GM23338 (cell line): ENCODE measurements at regions not wholly inside any gene's neighbourhood (a gene's known extent, or its start where the extent isn't known, plus 50 kb on each side); places are given as distances from the start of the nearest gene placed in this dataset.

ENCODE experiments used
- ATAC-seq: fragments of 200-7000 bp; cut with Tn5 transposase; 3 replicates; pipeline ENCODE4 v1.9.1; 2020
- DNase-seq: peaks from one replicate; pipeline ENCODE4 v3.0.0-alpha.2; 2015; ENCODE audit warnings: low spot score
- H2AFZ ChIP-seq: fragments of 200-600 bp; sonication (generic); 2 replicates; pipeline ENCODE4 v1.8.0; 2016; ENCODE audit warnings: antibody characterized with exemption, mild to moderate bottlenecking, moderate library complexity
- H3F3A ChIP-seq: fragments of 200-600 bp; sonication (generic); replicated peaks from 2 replicates; pipeline ENCODE4 v1.8.0; 2017; ENCODE audit warnings: antibody characterized with exemption, mixed run types, low read depth
- H3K27ac ChIP-seq: fragments of 200-600 bp; sonication (generic); 2 replicates; pipeline ENCODE4 v1.6.1; 2016; ENCODE audit warnings: low read depth
- H3K27me3 ChIP-seq: fragments of 200-600 bp; sonication (generic); 2 replicates; pipeline ENCODE4 v1.8.0; 2016; ENCODE audit warnings: mild to moderate bottlenecking, mixed run types, moderate library complexity; ENCODE audit not compliant: insufficient read depth
- H3K36me3 ChIP-seq: fragments of 200-600 bp; sonication (generic); 2 replicates; pipeline ENCODE4 v1.8.0; 2016; ENCODE audit warnings: mild to moderate bottlenecking; ENCODE audit not compliant: insufficient read depth
- H3K4me1 ChIP-seq: fragments of 200-600 bp; sonication (generic); 2 replicates; pipeline ENCODE4 v1.8.0; 2016; ENCODE audit warnings: mild to moderate bottlenecking, moderate library complexity; ENCODE audit not compliant: insufficient read depth
- H3K4me2 ChIP-seq: fragments of 200-600 bp; sonication (generic); 2 replicates; pipeline ENCODE4 v1.7.1; 2017; ENCODE audit warnings: mixed run types
- H3K4me3 ChIP-seq: fragments of 200-600 bp; sonication (generic); 2 replicates; pipeline ENCODE4 v1.6.1; 2016; ENCODE audit warnings: mixed run types
- H3K79me2 ChIP-seq: fragments of 200-600 bp; sonication (generic); replicated peaks from 2 replicates; pipeline ENCODE4 v1.8.0; 2017; ENCODE audit warnings: mild to moderate bottlenecking; ENCODE audit not compliant: insufficient read depth
- H3K9me2 ChIP-seq: fragments of 200-600 bp; sonication (generic); 2 replicates; pipeline ENCODE4 v1.8.0; 2017; ENCODE audit not compliant: insufficient read depth
- H4K20me1 ChIP-seq: fragments of 200-600 bp; sonication (generic); replicated peaks from 2 replicates; pipeline ENCODE4 v1.8.0; 2017; ENCODE audit warnings: mild to moderate bottlenecking; ENCODE audit not compliant: insufficient read depth
- H3K27ac Mint-ChIP-seq: 2 replicates; pipeline ENCODE4 v1.8.0; 2020; ENCODE audit warnings: inconsistent platforms, mild to moderate bottlenecking, moderate library complexity, mixed read lengths
- H3K27me3 Mint-ChIP-seq: 3 replicates; pipeline ENCODE4 v1.8.0; 2022; ENCODE audit warnings: low read depth, mild to moderate bottlenecking, moderate library complexity, mixed read lengths, inconsistent platforms; ENCODE audit not compliant: insufficient read depth, poor library complexity
- H3K36me3 Mint-ChIP-seq: 3 replicates; pipeline ENCODE4 v1.8.0; 2021; ENCODE audit warnings: low read depth, mild to moderate bottlenecking, inconsistent platforms, moderate library complexity, mixed read lengths
- H3K4me1 Mint-ChIP-seq: 3 replicates; pipeline ENCODE4 v1.8.0; 2020; ENCODE audit warnings: mild to moderate bottlenecking, inconsistent platforms, mixed read lengths
- H3K4me3 Mint-ChIP-seq: 3 replicates; pipeline ENCODE4 v1.8.0; 2021; ENCODE audit warnings: moderate library complexity, mild to moderate bottlenecking, inconsistent platforms, mixed read lengths
- H3K9me3 Mint-ChIP-seq: 3 replicates; pipeline ENCODE4 v1.8.0; 2020; ENCODE audit warnings: moderate library complexity, mild to moderate bottlenecking, inconsistent platforms, mixed read lengths
- CREB1 ChIP-seq: fragments of 250-450 bp; sonication (Bioruptor Pico); IDR thresholded peaks from 2 replicates; pipeline ENCODE4 v1.5.0; 2020; ENCODE audit warnings: low read depth, mild to moderate bottlenecking, moderate library complexity
- EZH2 ChIP-seq: fragments of 200-600 bp; sonication (generic); IDR thresholded peaks from one replicate; pipeline ENCODE4 v1.8.0; 2017; ENCODE audit warnings: antibody characterized with exemption, mild to moderate bottlenecking, low read depth; ENCODE audit not compliant: unreplicated experiment
- EZH2phosphoT487 ChIP-seq: fragments of 200-600 bp; sonication (generic); IDR thresholded peaks from one replicate; pipeline ENCODE4 v1.8.1; 2018; ENCODE audit warnings: antibody characterized with exemption; ENCODE audit not compliant: unreplicated experiment
- JUNB ChIP-seq: IDR thresholded peaks from one replicate; pipeline ENCODE4 v1.6.1; 2016; ENCODE audit warnings: antibody characterized with exemption; ENCODE audit not compliant: unreplicated experiment
- NANOG ChIP-seq: IDR thresholded peaks from 2 replicates; pipeline ENCODE4 v1.6.1; 2016; ENCODE audit warnings: antibody characterized with exemption, borderline replicate concordance
- POLR2AphosphoS5 ChIP-seq: IDR thresholded peaks from 2 replicates; pipeline ENCODE4 v1.6.1; 2016; ENCODE audit warnings: antibody characterized with exemption, low read depth
- STAT1 ChIP-seq: IDR thresholded peaks from one replicate; pipeline ENCODE4 v1.6.1; 2016; ENCODE audit warnings: antibody characterized with exemption; ENCODE audit not compliant: unreplicated experiment
- ZNF114 ChIP-seq: fragments of 250-450 bp; sonication (Bioruptor Pico); IDR thresholded peaks from 2 replicates; pipeline ENCODE4 v1.5.0; 2020; ENCODE audit warnings: mild to moderate bottlenecking, moderate library complexity
- ZNF331 ChIP-seq: fragments of 250-450 bp; sonication (Bioruptor Pico); IDR thresholded peaks from 2 replicates; pipeline ENCODE4 v1.5.0; 2020; ENCODE audit warnings: low read depth, mild to moderate bottlenecking, moderate library complexity
- TF ChIP-seq, protein P1 (sequence below): IDR thresholded peaks from 2 replicates; pipeline ENCODE4 v1.6.1; 2016; ENCODE audit warnings: antibody characterized with exemption
- TF ChIP-seq, protein P2 (sequence below): IDR thresholded peaks from one replicate; pipeline ENCODE4 v1.6.1; 2018; ENCODE audit warnings: antibody characterized with exemption; ENCODE audit not compliant: unreplicated experiment
- TF ChIP-seq, protein P3 (sequence below), 2 experiments: fragments of 200-600 bp in 1 of 2; sonication (generic) in 1 of 2; conservative IDR thresholded peaks; 2 replicates each; pipeline versions ENCODE4 v1.5.1 to v1.6.1; 2016 to 2017; ENCODE audit warnings: antibody characterized with exemption in 2 of 2, low read depth in 2 of 2, mild to moderate bottlenecking in 2 of 2, moderate library complexity in 1 of 2

DNA sequence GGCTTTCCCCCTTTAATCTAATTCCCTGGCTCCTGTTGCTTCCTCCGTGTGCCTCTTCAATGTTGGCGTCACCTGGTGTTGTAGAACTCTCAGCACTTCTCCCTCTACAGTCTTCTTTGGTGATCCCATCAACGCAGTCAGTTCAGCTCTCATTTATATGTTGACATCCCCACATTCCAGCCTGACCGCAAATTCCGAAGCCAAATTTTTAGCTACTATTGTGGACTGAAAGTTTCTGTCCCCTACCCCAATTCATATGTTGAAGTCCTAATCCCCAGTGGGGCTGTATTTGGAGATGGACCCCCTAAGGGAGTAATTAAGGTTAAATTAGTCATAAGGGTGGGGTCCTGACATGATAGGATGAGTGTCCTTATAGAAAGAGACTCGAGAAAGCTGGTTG lies 210.6 kb upstream of the ADAMTSL1 start (continued):
- TF ChIP-seq, protein P1, sequence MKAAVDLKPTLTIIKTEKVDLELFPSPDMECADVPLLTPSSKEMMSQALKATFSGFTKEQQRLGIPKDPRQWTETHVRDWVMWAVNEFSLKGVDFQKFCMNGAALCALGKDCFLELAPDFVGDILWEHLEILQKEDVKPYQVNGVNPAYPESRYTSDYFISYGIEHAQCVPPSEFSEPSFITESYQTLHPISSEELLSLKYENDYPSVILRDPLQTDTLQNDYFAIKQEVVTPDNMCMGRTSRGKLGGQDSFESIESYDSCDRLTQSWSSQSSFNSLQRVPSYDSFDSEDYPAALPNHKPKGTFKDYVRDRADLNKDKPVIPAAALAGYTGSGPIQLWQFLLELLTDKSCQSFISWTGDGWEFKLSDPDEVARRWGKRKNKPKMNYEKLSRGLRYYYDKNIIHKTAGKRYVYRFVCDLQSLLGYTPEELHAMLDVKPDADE: no peak

DNA sequence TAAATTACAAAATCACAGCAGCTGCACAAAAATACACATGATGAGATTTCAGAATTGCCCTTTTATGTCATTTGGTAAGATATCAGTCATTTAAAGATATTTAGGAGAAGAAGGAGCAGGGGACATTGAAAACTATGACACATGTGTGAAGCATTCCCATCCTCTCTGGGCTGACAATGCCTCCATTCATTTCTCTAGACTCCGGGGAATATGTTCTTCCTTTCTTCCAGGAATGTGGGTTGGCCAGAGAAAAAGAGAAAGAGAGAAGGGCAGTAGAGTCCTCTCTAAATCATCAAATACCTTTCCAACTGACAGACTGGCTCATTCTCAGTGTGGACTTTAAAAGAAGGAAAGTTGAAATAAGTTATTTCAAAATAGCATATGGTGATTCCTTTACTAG lies 205.6 kb upstream of the ADAMTSL1 start:
- H3K36me3 Mint-ChIP-seq: peaks cover 4% of the 10 kb centered on the region; the same call in 2 of the 3 replicates
- Histone ChIP-seq H3K27ac (no peak overlapping the region), H3K4me2 (no peak overlapping the region), H3K79me2 (no peaks in the 10 kb centered on the region), H3K4me1 (peaks cover 3% of the 10 kb centered on the region; the same call in 1 of the 2 replicates), H3K9me2 (peaks cover 5% of the 10 kb centered on the region; the same call in 1 of the 2 replicates), H3K4me3 (no peak overlapping the region), H3F3A (no peaks in the 10 kb centered on the region), H3K36me3 (no peaks in the 10 kb centered on the region), H4K20me1 (no peaks in the 10 kb centered on the region), H2AFZ (no peak overlapping the region), H3K27me3 (no peaks in the 10 kb centered on the region)
- H3K4me1 Mint-ChIP-seq: peaks cover 2% of the 10 kb centered on the region
- H3K27me3 Mint-ChIP-seq: peaks cover under 1% of the 10 kb centered on the region
- no peak for ATAC-seq
- H3K4me3 Mint-ChIP-seq: no peak overlapping the region
- H3K9me3 Mint-ChIP-seq: peaks cover 9% of the 10 kb centered on the region
- no peak overlapping the region for H3K27ac Mint-ChIP-seq
- DNase-seq: peak; percentile 32
- TF ChIP-seq POLR2AphosphoS5: no peak
- TF ChIP-seq EZH2: no peak
- TF ChIP-seq EZH2phosphoT487: no peak
- TF ChIP-seq JUNB: no peak
- TF ChIP-seq CREB1 (CRISPR knock-in tag): no peak
- TF ChIP-seq, protein P1: no peak
- TF ChIP-seq, protein P2, sequence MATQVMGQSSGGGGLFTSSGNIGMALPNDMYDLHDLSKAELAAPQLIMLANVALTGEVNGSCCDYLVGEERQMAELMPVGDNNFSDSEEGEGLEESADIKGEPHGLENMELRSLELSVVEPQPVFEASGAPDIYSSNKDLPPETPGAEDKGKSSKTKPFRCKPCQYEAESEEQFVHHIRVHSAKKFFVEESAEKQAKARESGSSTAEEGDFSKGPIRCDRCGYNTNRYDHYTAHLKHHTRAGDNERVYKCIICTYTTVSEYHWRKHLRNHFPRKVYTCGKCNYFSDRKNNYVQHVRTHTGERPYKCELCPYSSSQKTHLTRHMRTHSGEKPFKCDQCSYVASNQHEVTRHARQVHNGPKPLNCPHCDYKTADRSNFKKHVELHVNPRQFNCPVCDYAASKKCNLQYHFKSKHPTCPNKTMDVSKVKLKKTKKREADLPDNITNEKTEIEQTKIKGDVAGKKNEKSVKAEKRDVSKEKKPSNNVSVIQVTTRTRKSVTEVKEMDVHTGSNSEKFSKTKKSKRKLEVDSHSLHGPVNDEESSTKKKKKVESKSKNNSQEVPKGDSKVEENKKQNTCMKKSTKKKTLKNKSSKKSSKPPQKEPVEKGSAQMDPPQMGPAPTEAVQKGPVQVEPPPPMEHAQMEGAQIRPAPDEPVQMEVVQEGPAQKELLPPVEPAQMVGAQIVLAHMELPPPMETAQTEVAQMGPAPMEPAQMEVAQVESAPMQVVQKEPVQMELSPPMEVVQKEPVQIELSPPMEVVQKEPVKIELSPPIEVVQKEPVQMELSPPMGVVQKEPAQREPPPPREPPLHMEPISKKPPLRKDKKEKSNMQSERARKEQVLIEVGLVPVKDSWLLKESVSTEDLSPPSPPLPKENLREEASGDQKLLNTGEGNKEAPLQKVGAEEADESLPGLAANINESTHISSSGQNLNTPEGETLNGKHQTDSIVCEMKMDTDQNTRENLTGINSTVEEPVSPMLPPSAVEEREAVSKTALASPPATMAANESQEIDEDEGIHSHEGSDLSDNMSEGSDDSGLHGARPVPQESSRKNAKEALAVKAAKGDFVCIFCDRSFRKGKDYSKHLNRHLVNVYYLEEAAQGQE: no peak
- TF ChIP-seq, protein P3, sequence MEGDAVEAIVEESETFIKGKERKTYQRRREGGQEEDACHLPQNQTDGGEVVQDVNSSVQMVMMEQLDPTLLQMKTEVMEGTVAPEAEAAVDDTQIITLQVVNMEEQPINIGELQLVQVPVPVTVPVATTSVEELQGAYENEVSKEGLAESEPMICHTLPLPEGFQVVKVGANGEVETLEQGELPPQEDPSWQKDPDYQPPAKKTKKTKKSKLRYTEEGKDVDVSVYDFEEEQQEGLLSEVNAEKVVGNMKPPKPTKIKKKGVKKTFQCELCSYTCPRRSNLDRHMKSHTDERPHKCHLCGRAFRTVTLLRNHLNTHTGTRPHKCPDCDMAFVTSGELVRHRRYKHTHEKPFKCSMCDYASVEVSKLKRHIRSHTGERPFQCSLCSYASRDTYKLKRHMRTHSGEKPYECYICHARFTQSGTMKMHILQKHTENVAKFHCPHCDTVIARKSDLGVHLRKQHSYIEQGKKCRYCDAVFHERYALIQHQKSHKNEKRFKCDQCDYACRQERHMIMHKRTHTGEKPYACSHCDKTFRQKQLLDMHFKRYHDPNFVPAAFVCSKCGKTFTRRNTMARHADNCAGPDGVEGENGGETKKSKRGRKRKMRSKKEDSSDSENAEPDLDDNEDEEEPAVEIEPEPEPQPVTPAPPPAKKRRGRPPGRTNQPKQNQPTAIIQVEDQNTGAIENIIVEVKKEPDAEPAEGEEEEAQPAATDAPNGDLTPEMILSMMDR (conservative IDR thresholded peaks at IDR 0.05; ENCODE audit: low read depth in 2 of 2): no peak
- no peak for TF ChIP-seq ZNF114 (CRISPR knock-in tag)
- TF ChIP-seq ZNF331 (CRISPR knock-in tag): no peak
- no peak for TF ChIP-seq NANOG
- TF ChIP-seq STAT1: no peak
